ENCODE measurements at regions not wholly inside any gene's neighbourhood (a gene's known extent, or its start where the extent isn't known, plus 50 kb on each side); places are given as distances from the start of the nearest gene placed in this dataset.
A peak's percentile ranks its signal among the peaks of the same experiment; 100 is the strongest.

- Histone ChIP-seq H3K4me1 (ENCODE audit: insufficient read depth) (0 out of 2 replicates have a peak, but pooled peaks cover 3% of the 10 kb centered on the region), H3K36me3 (ENCODE audit: insufficient read depth) (no peaks in the 10 kb centered on the region), H3F3A (replicated peaks; ENCODE audit: low read depth) (no peaks in the 10 kb centered on the region), H3K4me3 (no peak overlapping the region), H4K20me1 (replicated peaks; ENCODE audit: insufficient read depth) (no peaks in the 10 kb centered on the region), H3K27ac (ENCODE audit: low read depth) (no peak overlapping the region), H3K4me2 (no peak overlapping the region), H3K27me3 (ENCODE audit: insufficient read depth) (no peaks in the 10 kb centered on the region), H3K79me2 (replicated peaks; ENCODE audit: insufficient read depth) (no peaks in the 10 kb centered on the region), H3K9me2 (ENCODE audit: insufficient read depth) (no peaks in the 10 kb centered on the region), H2AFZ (peak overlapping the region; percentile 26; the same call in 1 of the 2 replicates)
- peaks cover 5% of the 10 kb centered on the region for H3K4me1 Mint-ChIP-seq
- H3K27me3 Mint-ChIP-seq (ENCODE audit: insufficient read depth, low read depth, poor library complexity), result no peaks in the 10 kb centered on the region
- no peaks in the 10 kb centered on the region for H3K9me3 Mint-ChIP-seq
- DNase-seq (ENCODE audit: low spot score) (peak; percentile 30), ATAC-seq (peak; percentile 45)
- H3K27ac Mint-ChIP-seq, result peak overlapping the region; percentile 55; the same call in 1 of the 2 replicates
- no peaks in the 10 kb centered on the region for H3K36me3 Mint-ChIP-seq (ENCODE audit: low read depth)
- TF ChIP-seq CTCF (conservative IDR thresholded peaks at IDR 0.05; ENCODE audit: low read depth in 2 of 2), result no peak
- no peak for TF ChIP-seq ZNF114 (CRISPR knock-in tag; IDR thresholded peaks at IDR 0.05)
- TF ChIP-seq EZH2 (IDR thresholded peaks at IDR 0.05; ENCODE audit: low read depth, unreplicated experiment), result no peak
- no peak for TF ChIP-seq CREB1 (CRISPR knock-in tag; IDR thresholded peaks at IDR 0.05; ENCODE audit: low read depth)
- no peak for TF ChIP-seq STAT1 (IDR thresholded peaks at IDR 0.05; ENCODE audit: unreplicated experiment)
- TF ChIP-seq NANOG (IDR thresholded peaks at IDR 0.05; ENCODE audit: borderline replicate concordance), result no peak
- no peak for TF ChIP-seq ETS1 (IDR thresholded peaks at IDR 0.05)
- no peak for TF ChIP-seq REST (IDR thresholded peaks at IDR 0.05; ENCODE audit: unreplicated experiment)
- TF ChIP-seq EZH2phosphoT487 (IDR thresholded peaks at IDR 0.05; ENCODE audit: unreplicated experiment), result no peak
- TF ChIP-seq POLR2AphosphoS5 (IDR thresholded peaks at IDR 0.05; ENCODE audit: low read depth), result no peak
- no peak for TF ChIP-seq JUNB (IDR thresholded peaks at IDR 0.05; ENCODE audit: unreplicated experiment)
- no peak for TF ChIP-seq ZNF331 (CRISPR knock-in tag; IDR thresholded peaks at IDR 0.05; ENCODE audit: low read depth)
- no peak for TF ChIP-seq ZNF462 (CRISPR knock-in tag; IDR thresholded peaks at IDR 0.05)
- H3K4me3 Mint-ChIP-seq, result no peak overlapping the region
Observed at GRCh38 chr7:118420888-118421287, 196.4 kb downstream of the ANKRD7 start.

Data from GM23338 (cell line).